ENCODE measurements at regions not wholly inside any gene's neighbourhood (a gene's known extent, or its start where the extent isn't known, plus 50 kb on each side); places are given as distances from the start of the nearest gene placed in this dataset.

- no peak for DNase-seq (ENCODE audit: low read depth in 4 of 4, low spot score in 1 of 4)
These were observed 59.6 kb upstream of the ZEB2 start for GRCh38 chr2:144579556-144579955.

GRCh38 chr2:144578099-144578498 lies 58.2 kb upstream of the ZEB2 start:
- no peak for DNase-seq (ENCODE audit: low read depth in 4 of 4, low spot score in 1 of 4)

- DNase-seq (ENCODE audit: low read depth in 4 of 4, low spot score in 1 of 4) = no peak
These were observed 53.1 kb upstream of the ZEB2 start for GRCh38 chr2:144572977-144573376.

GRCh38 chr2:144571770-144572169 lies 51.9 kb upstream of the ZEB2 start:
- no peak for DNase-seq (ENCODE audit: low read depth in 4 of 4, low spot score in 1 of 4)

- no peak for DNase-seq (ENCODE audit: low read depth in 4 of 4, low spot score in 1 of 4)
These were observed 50.6 kb upstream of the ZEB2 start for GRCh38 chr2:144570566-144570965.

Data from stimulated activated CD4-positive, alpha-beta T cell treated with anti-CD3 and anti-CD28 coated beads, Interleukin-1b, Interleukin-23, amount 100 ng/mL, for 24 hours (primary cell).